ENCODE measurements at regions not wholly inside any gene's neighbourhood (a gene's known extent, or its start where the extent isn't known, plus 50 kb on each side); places are given as distances from the start of the nearest gene placed in this dataset.

DNA sequence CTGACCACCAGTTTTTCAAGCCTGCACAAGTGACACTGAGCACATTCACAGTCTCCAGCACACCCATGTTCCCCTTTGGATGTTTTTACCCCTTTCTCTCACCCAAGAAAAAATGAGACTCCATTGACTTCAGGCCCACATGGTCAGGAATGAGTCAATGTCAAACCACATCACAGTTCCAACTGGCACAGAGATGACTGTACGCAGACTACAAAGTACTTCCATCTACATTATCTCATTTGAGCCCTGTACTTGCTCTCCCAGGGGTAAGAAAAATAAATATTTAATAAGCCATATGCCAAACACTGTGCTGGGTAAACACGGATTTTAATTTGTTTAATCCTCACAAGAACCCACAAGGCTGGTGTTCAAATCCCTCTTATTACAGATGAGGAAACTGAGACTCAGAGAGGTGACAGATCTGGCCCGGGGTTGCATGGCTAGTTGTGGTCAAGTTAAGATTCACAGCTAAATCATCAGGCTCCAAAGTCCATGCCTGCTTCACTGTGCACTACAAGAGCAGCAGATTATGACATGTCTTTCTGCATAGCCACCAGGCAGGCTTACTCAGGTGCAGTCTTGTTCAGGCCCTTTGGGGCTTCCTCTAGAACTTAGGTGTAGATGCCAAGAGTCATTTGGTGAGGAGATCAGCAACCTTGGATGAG is 106.1 kb downstream of the TXNL1 start:
- POLR2A ChIA-PET (ENCODE audit: unreplicated experiment) = no interaction called here
- ATAC-seq (ENCODE audit: low read depth) = 0 out of 2 replicates have a peak, but pooled peaks have one; percentile 24

More for the DNA sequence above, 106.1 kb downstream of the TXNL1 start:
- Histone ChIP-seq H3K27me3 (ENCODE audit: control insufficient read depth, insufficient read depth, low read length) (peaks cover 8% of the 10 kb centered on the region), H2BK20ac (ENCODE audit: low read depth, low read length) (no peak overlapping the region), H3K36me3 (ENCODE audit: control insufficient read depth, insufficient read depth, low read length) (no peaks in the 10 kb centered on the region), H3K56ac (ENCODE audit: extremely low read depth, insufficient read depth, low read length) (no peak overlapping the region), H3K4me3 (ENCODE audit: insufficient read depth, low read depth, low read length) (no peak overlapping the region), H4K8ac (ENCODE audit: low read depth in 2 of 2, low read length in 2 of 2) (no peak overlapping the region), H2AK9ac (replicated peaks; ENCODE audit: low read depth, low read length, poor library complexity) (no peak overlapping the region), H3K9ac (ENCODE audit: low read depth, low read length) (no peak overlapping the region), H2BK15ac (ENCODE audit: low read depth, low read length) (no peak overlapping the region), H2BK120ac (ENCODE audit: low read depth, low read length) (no peak overlapping the region), H3K23ac (ENCODE audit: low read depth, low read length) (no peak overlapping the region), H2AFZ (replicated peaks; ENCODE audit: low read length, poor library complexity) (no peak overlapping the region), H4K20me1 (ENCODE audit: insufficient read depth, low read length) (no peaks in the 10 kb centered on the region), H3K14ac (replicated peaks; ENCODE audit: low read depth, low read length) (peak overlapping the region; percentile 57; the same call in 1 of the 2 replicates), H3K4me2 (ENCODE audit: low read depth, low read length) (no peak overlapping the region), H3K9me3 (ENCODE audit: control insufficient read depth, insufficient read depth, low read length) (no peaks in the 10 kb centered on the region), H4K5ac (ENCODE audit: low read depth, low read length) (no peak overlapping the region), H3K79me1 (ENCODE audit: low read depth in 1 of 2, low read length in 2 of 2) (no peaks in the 10 kb centered on the region), H2BK5ac (ENCODE audit: low read depth, low read length, poor library complexity, severe bottlenecking) (no peak overlapping the region), H3K4me1 (ENCODE audit: control insufficient read depth, insufficient read depth, low read length) (no peaks in the 10 kb centered on the region), H3K4ac (ENCODE audit: low read depth, low read length) (no peak overlapping the region), H2AK5ac (ENCODE audit: low read depth, low read length) (no peak overlapping the region), H3K9me1 (ENCODE audit: insufficient read depth, low read length) (no peaks in the 10 kb centered on the region; the same call in 1 of the 2 replicates), H3K18ac (ENCODE audit: low read depth, low read length) (no peak overlapping the region), H3K27ac (ENCODE audit: insufficient read depth, low read length) (no peak overlapping the region), H4K91ac (ENCODE audit: insufficient read depth, low read depth, low read length) (no peak overlapping the region)
- in situ Hi-C loops (cut with MboI; ENCODE audit: low sequenced_read_pairs) = no loop called here
- intact Hi-C loops (cut with micrococcal nuclease) = no loop called here
- dilution Hi-C loops (cut with HindIII; ENCODE audit: low sequenced_read_pairs, unreplicated experiment) = no loop called here
- BruUV-seq (replicated peaks) = no TSS peak
- CTCF ChIA-PET = no interaction called here
- peak; percentile 56 for DNase-seq
- WGBS, 2 experiments (ENCODE audit: extremely low coverage in 2 of 2, insufficient read length in 1 of 2) = no CpG with 5 or more reads among the region's 3 CpGs
- TF ChIP-seq, protein P1, sequence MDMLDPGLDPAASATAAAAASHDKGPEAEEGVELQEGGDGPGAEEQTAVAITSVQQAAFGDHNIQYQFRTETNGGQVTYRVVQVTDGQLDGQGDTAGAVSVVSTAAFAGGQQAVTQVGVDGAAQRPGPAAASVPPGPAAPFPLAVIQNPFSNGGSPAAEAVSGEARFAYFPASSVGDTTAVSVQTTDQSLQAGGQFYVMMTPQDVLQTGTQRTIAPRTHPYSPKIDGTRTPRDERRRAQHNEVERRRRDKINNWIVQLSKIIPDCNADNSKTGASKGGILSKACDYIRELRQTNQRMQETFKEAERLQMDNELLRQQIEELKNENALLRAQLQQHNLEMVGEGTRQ (IDR thresholded peaks at IDR 0.05; ENCODE audit: low read depth, low read length) = peak; percentile 27; the same call in 1 of the 2 replicates
- no peak for TF ChIP-seq MAZ (IDR thresholded peaks at IDR 0.05; ENCODE audit: borderline replicate concordance, low read depth, low read length)

Data from IMR-90 (cell line).